Muscle of leg (tissue), 3 donors: ENCODE measurements at regions not wholly inside any gene's neighbourhood (a gene's known extent, or its start where the extent isn't known, plus 50 kb on each side); places are given as distances from the start of the nearest gene placed in this dataset.

ENCODE experiments used
- DNase-seq: peaks from one replicate; pipeline ENCODE4 v3.0.0; 2013
- H3K27ac ChIP-seq: one replicate; pipeline ENCODE4 v1.5.1; 2013; ENCODE audit warnings: mild to moderate bottlenecking, low read length, control low read depth
- H3K27me3 ChIP-seq: one replicate; pipeline ENCODE4 v1.6.1; 2013; ENCODE audit warnings: low read length; ENCODE audit not compliant: control insufficient read depth, insufficient read depth
- H3K36me3 ChIP-seq: one replicate; pipeline ENCODE4 v1.6.1; 2013; ENCODE audit warnings: low read length; ENCODE audit not compliant: control insufficient read depth, insufficient read depth
- H3K4me1 ChIP-seq: one replicate; pipeline ENCODE4 v1.6.1; 2013; ENCODE audit warnings: low read length; ENCODE audit not compliant: control insufficient read depth, insufficient read depth
- H3K4me3 ChIP-seq: one replicate; pipeline ENCODE4 v1.5.1; 2013; ENCODE audit warnings: low read length, control low read depth
- H3K9me3 ChIP-seq: replicated peaks from 2 replicates; pipeline ENCODE4 v1.6.1; 2013; ENCODE audit warnings: low read depth, low read length; ENCODE audit not compliant: control insufficient read depth
- WGBS: methylation state at CpG from one replicate; pipeline ENCODE4 v1.1.5; 2013; ENCODE audit warnings: missing lambda C conversion rate; ENCODE audit not compliant: insufficient coverage; 5-methylcytosine and 5-hydroxymethylcytosine counted together

- Histone ChIP-seq H3K4me1 (peaks cover 47% of the 10 kb centered on the region), H3K4me3 (no peak overlapping the region), H3K27ac (no peak overlapping the region), H3K36me3 (no peaks in the 10 kb centered on the region), H3K9me3 (no peaks in the 10 kb centered on the region), H3K27me3 (no peaks in the 10 kb centered on the region)
- no CpG with 5 or more reads among the region's 2 CpGs for WGBS
- no peak for DNase-seq
Measured at GRCh38 chr3:150064971-150065370, 94.3 kb upstream of the PFN2 start.

- Histone ChIP-seq H3K4me1 (peaks cover 45% of the 10 kb centered on the region), H3K36me3 (no peaks in the 10 kb centered on the region), H3K27ac (peak overlapping the region; percentile 89), H3K4me3 (no peak overlapping the region), H3K9me3 (no peaks in the 10 kb centered on the region), H3K27me3 (no peaks in the 10 kb centered on the region)
- WGBS = 100% methylated on average over 1 of the region's 1 CpG
- DNase-seq = no peak
Measured at GRCh38 chr3:150063237-150063636, 92.5 kb upstream of the PFN2 start.

DNA sequence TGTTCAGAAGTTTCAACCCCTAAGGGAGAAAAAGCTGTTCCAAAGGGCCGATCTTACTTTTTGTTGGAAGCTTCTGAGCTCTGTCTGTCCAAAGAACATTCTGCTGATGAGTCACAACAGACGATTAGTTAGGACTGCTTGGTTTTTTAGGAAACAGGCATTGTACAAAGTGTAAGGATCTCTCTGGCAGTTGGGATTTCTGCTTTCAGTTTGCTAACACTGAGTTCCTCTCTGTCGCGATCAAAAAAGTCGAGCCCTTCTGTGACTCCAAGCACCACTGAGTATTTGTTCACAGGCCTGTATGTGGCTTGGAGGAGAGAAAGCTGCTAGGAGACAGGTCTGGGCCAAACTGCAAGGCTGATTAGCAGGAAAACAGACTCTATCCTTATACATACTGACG lies 91.8 kb upstream of the PFN2 start:
- H3K36me3 ChIP-seq = no peaks in the 10 kb centered on the region
- peak overlapping the region; percentile 89 for H3K27ac ChIP-seq

DNA sequence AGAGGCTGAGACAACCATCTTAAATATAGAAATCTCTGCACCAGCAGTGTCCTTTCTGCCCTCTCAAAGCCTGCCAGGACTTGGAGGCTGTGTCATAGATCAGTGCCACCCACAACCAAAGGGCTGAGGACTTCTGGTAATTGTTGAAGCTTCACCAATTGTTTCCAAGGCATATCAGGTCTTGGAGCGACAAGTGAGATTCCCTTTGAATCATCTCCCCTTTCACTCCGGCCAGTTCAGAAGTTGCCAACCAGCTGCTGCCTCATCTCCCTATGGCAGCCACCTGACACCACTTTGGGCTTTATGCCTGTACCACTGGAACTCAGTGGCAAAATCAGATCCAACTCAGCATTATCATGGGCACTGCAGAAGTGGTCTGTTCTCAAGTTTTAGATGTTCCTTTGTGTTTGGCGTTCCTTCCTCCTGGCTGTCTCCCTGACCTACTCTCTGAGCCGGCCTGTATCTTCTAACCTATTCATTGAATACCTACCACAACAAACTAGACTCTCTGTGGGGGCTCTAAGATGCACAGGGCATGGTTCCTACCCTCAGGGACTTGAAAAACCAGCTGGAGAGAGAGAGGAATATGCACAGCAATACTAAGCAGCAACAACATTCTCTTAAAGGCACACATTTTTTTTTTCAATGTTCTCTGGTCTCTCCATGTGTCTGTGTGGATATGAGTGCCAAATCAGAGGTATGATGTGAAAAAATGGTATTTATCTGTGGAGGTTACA lies 90.8 kb upstream of the PFN2 start:
- WGBS = 40% methylated on average over 1 of the region's 4 CpGs
- H3K4me1 ChIP-seq = peaks cover 44% of the 10 kb centered on the region
- no peaks in the 10 kb centered on the region for H3K27me3 ChIP-seq
- peak overlapping the region; percentile 89 for H3K27ac ChIP-seq
- DNase-seq = peak; percentile 87
- no peaks in the 10 kb centered on the region for H3K36me3 ChIP-seq
- H3K9me3 ChIP-seq = no peaks in the 10 kb centered on the region
- no peak overlapping the region for H3K4me3 ChIP-seq

More for the DNA sequence above, 91.8 kb upstream of the PFN2 start:
- H3K9me3 ChIP-seq = no peaks in the 10 kb centered on the region
- peak; percentile 80 for DNase-seq
- peak overlapping the region; percentile 8 for H3K4me3 ChIP-seq
- H3K27me3 ChIP-seq = no peaks in the 10 kb centered on the region
- 0% methylated on average over 3 of the region's 6 CpGs for WGBS
- peaks cover 41% of the 10 kb centered on the region for H3K4me1 ChIP-seq

DNA sequence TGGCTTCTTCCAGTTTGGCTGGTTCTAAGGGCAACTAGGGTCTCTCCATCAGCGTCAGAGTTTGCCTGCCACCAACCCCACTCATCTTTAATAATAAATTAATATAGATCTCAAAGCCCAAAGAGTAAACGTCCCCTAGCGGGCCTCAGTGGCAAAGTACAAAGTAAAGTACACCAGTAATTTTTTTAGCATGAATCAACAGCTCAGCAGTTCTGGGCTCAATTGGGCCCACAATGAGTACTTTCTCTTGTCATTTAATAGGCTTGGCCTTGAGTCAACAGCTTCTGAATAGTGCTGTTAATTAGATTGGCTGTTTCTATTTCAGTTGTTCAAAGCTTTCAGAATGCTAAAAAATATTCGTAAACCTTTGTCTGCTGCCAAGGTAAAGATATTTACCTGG lies 89.0 kb upstream of the PFN2 start:
- Histone ChIP-seq H3K27ac (peak overlapping the region; percentile 89), H3K36me3 (no peaks in the 10 kb centered on the region), H3K4me1 (peaks cover 44% of the 10 kb centered on the region), H3K27me3 (no peaks in the 10 kb centered on the region), H3K4me3 (no peak overlapping the region), H3K9me3 (no peaks in the 10 kb centered on the region)
- 100% methylated on average over 2 of the region's 4 CpGs for WGBS
- DNase-seq = no peak

- Histone ChIP-seq H3K27ac (peak overlapping the region; percentile 10), H3K9me3 (no peaks in the 10 kb centered on the region)
- no CpG with 5 or more reads among the region's 5 CpGs for WGBS
Measured at GRCh38 chr3:150059241-150059640, 88.5 kb upstream of the PFN2 start.

GRCh38 chr3:150057227-150057626 lies 86.5 kb upstream of the PFN2 start:
- H3K27me3 ChIP-seq = no peaks in the 10 kb centered on the region
- H3K4me3 ChIP-seq = no peak overlapping the region
- H3K4me1 ChIP-seq = peaks cover 32% of the 10 kb centered on the region
- no CpG with 5 or more reads among the region's 4 CpGs for WGBS
- H3K9me3 ChIP-seq = no peaks in the 10 kb centered on the region
- DNase-seq = no peak
- no peaks in the 10 kb centered on the region for H3K36me3 ChIP-seq
- H3K27ac ChIP-seq = no peak overlapping the region

More at GRCh38 chr3:150059241-150059640, 88.5 kb upstream of the PFN2 start:
- no peak for DNase-seq
- Histone ChIP-seq H3K4me3 (no peak overlapping the region), H3K36me3 (no peaks in the 10 kb centered on the region), H3K4me1 (peaks cover 46% of the 10 kb centered on the region), H3K27me3 (no peaks in the 10 kb centered on the region)

GRCh38 chr3:150055332-150055731 lies 84.6 kb upstream of the PFN2 start:
- WGBS = 90% methylated on average over 6 of the region's 6 CpGs

DNA sequence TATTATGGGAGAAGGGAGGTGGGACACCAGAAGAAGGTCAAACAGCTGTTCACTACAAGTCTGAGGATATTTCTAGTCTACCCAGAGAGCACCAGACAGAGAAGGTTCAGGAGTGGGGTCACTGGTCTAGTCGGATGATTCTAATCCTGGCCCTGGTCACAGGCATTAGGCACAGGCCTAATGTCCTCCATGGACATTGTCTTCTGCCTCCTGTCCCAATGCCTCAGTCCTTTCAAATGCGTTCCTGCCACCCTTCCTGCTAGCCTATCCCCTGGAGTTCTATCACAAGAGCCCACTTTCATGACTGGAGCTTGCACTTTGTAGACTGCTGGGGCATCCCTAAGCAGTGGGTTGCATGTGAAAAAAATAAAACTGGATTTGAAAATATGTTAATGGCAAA lies 83.9 kb upstream of the PFN2 start:
- no peaks in the 10 kb centered on the region for H3K36me3 ChIP-seq
- DNase-seq = no peak
- H3K4me1 ChIP-seq = peaks cover 12% of the 10 kb centered on the region
- 55% methylated on average over 2 of the region's 2 CpGs for WGBS
- H3K27ac ChIP-seq = no peak overlapping the region
- H3K4me3 ChIP-seq = no peak overlapping the region
- no peaks in the 10 kb centered on the region for H3K9me3 ChIP-seq
- H3K27me3 ChIP-seq = no peaks in the 10 kb centered on the region

More at GRCh38 chr3:150055332-150055731, 84.6 kb upstream of the PFN2 start:
- Histone ChIP-seq H3K27me3 (no peaks in the 10 kb centered on the region), H3K9me3 (no peaks in the 10 kb centered on the region), H3K36me3 (no peaks in the 10 kb centered on the region), H3K4me3 (no peak overlapping the region), H3K27ac (no peak overlapping the region), H3K4me1 (peaks cover 18% of the 10 kb centered on the region)
- DNase-seq = no peak

DNA sequence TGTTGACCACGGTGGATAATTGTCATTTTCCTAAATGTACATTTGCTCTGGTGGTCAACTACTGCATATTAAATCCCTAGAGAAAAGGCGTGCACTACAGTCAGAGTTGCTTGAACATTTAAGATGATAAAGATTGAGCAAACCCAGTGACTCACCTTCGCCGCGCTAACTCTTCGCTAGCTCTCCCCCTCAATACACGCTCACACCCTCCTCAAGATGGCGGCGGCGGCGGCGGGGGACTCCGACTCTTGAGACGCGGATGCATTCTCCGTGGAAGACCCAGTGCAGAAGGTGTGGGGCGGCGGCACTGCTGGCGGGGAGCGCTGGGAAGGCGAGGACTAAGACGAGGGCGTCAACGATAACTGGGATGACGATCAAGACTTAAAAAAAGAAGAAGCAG lies 79.8 kb upstream of the PFN2 start:
- Histone ChIP-seq H3K27me3 (no peaks in the 10 kb centered on the region), H3K9me3 (no peaks in the 10 kb centered on the region), H3K36me3 (no peaks in the 10 kb centered on the region), H3K27ac (no peak overlapping the region), H3K4me1 (peaks cover 2% of the 10 kb centered on the region), H3K4me3 (no peak overlapping the region)
- 85% methylated on average over 25 of the region's 25 CpGs for WGBS
- DNase-seq = no peak

DNA sequence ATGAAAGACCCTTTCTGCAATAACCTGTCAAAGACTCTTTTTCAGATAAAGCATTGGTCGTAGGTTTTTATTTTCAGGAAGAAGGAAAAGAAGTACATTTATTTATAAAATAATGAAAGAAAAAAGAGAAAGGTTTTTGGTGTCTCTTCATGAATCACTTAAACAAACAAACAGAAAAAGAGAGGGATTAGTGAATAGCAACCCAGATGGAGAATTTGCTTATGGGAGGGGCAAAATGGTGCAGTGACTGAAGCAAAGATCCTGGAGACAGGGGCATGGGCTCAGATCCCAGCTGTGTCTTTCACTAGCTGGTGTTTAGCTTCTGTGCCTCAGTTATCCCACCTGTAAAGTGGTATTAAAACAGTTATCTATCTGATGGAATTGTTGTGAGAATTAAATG lies 78.6 kb upstream of the PFN2 start:
- H3K4me3 ChIP-seq = no peak overlapping the region
- no peak overlapping the region for H3K27ac ChIP-seq
- WGBS = no CpG with 5 or more reads among the region's 1 CpG

More for the DNA sequence above, 78.6 kb upstream of the PFN2 start:
- Histone ChIP-seq H3K9me3 (no peaks in the 10 kb centered on the region), H3K4me1 (peaks cover 1% of the 10 kb centered on the region), H3K27me3 (no peaks in the 10 kb centered on the region), H3K36me3 (no peaks in the 10 kb centered on the region)
- no peak for DNase-seq
